CD4-positive, alpha-beta T cell treated with Interleukin-1 beta for 1 hour (primary cell): ENCODE measurements at regions not wholly inside any gene's neighbourhood (a gene's known extent, or its start where the extent isn't known, plus 50 kb on each side); places are given as distances from the start of the nearest gene placed in this dataset.
"Not testable (repeated sequence)": the region's sequence is repeated elsewhere in the genome, so short reads cannot be mapped to it uniquely, and the experiment has no call there.

Experiments used
- DNase-seq, 2 donors: peaks; one replicate each; pipeline ENCODE4 v3.0.0-alpha.2; 2020 to 2022

DNA sequence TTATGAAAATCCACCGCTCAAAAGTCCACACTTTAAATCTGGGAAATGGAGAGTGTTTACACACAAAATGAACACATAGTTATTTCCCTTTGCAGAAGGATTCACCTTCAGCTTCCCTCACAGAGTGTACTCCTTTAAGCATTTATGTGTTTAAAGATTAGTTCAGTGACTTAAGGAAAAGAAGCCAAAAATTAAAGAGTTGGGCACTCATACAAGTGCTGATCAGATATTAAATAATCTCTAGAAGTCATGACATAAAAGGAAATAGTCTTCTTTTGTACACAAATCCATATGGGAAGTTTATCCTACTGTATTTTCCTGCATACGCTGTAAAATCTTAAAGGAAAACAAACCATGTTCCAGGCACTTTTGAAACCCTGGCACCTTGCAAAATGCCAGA lies 174.2 kb downstream of the LNPK start:
- no peak for DNase-seq

GRCh38 chr2:175824243-175824642 lies 177.8 kb downstream of the LNPK start:
- DNase-seq = no peak

- no peak for DNase-seq
These were observed 178.4 kb downstream of the LNPK start for GRCh38 chr2:175823707-175824073.

DNA sequence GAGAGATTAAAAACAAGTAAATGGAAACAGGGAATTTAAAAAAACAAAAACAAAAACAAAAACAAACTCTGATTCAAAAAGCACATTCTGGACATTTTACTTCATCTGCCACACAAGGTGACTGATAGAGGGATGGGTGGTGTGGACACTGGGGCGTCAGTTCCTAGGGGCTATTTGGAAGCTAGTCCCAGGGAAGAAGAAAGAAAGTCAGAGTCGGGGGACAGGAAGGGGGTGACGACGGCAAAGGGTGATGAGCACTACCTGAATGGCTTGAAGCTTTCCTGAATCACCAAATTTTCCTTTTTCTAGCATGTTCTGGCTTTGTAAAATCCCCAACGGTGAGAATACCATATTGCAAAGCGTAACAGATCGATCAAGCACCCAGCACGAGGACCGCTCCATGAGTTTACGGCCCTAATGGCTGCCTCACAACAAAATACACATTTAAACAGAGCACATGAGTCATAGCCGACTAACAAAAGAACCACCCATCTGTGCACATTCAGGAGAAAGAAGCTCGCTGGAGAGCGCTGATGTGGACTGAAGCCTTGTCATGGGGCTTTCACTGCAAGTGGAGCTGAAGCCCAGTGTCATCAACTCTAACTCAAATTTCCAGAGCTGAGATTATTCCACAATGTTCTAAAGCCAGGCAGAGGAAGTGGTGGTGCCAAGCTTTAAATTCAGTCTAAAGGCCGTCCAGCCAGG lies 178.9 kb downstream of the LNPK start:
- DNase-seq = no peak

DNA sequence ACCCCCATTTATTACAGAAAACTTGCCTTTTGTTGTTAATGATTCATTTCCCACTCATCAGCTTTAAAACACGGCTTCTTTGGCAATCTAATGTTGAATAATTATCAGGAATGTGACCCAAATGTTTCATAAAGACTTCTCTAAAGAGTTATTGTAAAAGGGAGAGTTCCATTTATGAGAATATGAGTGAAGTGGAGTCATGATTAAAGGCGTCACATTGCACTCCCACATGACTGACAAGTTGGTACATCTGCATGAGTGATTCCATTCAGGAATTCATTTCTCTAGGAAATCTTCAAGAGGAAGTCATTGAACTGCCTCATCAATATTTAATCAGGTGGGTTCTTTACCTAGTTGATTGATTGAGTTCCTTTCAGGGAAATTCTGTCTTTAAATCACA lies 184.8 kb downstream of the LNPK start:
- no peak for DNase-seq

DNA sequence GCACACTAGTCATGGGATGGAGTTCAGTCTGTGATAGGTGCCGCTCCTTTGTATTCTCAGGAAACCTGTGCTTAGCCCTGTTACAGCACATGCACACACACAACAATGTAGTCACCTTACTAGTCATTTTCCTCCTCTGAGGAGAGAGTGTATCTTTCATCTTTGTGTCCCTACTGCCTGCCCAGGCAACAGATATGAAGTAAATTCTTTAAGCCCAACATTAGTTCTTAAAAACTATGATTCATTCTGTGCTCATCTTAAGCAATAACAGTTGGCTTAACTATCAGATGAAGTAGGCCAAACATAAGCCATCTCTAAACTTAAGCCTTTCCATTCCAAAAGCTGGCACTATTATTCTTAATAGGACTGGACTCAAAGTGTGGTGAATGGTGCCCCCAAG lies 186.5 kb downstream of the LNPK start:
- DNase-seq = no peak

- DNase-seq = no peak
These were observed 190.1 kb downstream of the LNPK start for GRCh38 chr2:175811971-175812370.

DNA sequence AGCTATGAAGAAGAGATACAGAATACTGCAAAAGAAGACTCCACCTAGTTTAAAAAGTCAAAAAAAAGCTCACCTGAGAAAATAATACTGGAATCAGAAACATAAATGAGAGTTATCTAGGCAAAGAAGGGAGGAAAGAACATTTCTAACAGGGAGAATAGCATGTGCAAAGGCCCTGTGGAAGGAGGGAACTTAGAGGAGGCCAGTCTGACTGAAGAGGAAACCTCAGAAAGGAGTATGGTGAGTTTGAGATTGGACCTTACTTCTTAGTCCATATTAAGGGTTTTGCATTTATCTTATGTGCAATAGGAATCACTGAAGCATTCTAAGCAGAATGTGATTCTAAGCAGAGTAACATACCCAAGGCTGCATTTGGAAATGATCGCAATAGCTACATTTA lies 193.2 kb downstream of the LNPK start:
- no peak for DNase-seq

GRCh38 chr2:175808078-175808477 lies 194.0 kb downstream of the LNPK start:
- no peak for DNase-seq

DNA sequence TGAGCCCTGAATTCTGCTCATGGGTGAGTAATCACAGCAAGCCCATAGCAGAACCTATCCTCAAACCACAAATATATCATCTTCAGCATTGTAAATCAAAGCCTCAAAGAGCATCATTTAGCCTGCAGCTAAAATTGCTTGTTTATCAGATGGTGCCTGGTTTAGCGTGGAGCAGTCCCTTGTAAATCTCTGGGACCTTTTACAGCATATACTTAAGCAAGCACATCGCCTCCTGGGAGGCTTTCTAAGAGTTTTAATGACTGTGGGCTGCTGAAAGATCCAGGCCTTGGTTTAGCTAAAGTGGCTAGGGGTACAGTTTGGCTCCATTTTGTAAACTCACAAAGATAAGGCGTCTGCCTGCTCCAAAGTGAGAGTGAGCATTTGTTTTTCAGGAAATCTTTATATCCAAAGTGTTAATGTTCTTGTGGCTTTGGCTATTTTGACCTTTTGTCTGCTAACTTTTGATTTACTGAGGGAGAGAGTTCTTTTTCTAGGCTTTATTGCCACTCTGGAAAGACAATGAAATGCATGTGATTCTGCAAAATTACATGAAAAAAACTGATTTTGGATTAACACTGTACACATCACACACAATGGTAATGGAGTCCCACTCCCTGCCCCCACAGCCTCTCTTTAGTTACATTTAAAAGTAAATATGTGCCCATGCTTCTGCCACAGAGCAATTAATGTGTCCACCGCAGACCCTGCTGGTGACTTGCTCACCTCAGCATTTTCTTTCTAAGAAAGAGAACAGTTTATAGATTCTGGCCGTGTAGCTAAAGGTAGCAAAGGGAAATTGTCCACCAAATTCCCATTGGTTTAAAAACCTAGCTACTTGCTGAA lies 194.8 kb downstream of the LNPK start:
- no peak for DNase-seq

- no peak for DNase-seq
These were observed 195.5 kb downstream of the LNPK start for GRCh38 chr2:175806570-175806969.

- DNase-seq = no peak
These were observed 196.0 kb downstream of the LNPK start for GRCh38 chr2:175806125-175806490.

DNA sequence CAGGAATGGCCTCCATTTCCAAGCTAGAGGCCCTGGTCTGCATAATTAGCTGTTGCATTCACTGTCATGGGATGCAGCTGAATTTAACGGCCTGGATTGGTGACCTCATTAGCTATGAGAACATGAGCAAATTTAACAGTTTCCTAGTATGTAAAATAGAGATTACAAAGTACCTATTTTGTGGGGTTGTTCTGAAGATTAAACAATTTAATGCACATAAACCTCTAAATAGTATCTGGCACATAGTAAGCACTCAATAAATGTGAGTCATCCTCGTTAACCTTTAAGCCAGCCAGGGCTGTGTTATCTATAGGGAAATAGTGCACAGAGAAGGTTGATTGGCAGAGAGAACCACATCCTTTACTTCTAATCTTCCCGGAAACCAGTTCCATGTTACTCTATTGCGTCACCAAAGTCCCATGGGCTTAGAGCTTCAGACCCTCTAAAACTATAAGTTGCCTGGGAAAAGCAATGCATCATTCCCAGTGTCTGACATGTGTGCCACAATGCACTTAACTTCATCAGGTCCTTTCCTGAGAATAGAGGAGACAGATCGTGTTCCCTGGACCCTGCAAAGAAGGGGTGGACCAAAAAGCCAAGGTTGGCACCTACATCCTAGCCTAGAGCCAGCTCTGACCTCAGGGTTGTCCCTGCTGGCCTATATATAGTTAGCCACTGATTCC lies 196.5 kb downstream of the LNPK start:
- DNase-seq = no peak

DNA sequence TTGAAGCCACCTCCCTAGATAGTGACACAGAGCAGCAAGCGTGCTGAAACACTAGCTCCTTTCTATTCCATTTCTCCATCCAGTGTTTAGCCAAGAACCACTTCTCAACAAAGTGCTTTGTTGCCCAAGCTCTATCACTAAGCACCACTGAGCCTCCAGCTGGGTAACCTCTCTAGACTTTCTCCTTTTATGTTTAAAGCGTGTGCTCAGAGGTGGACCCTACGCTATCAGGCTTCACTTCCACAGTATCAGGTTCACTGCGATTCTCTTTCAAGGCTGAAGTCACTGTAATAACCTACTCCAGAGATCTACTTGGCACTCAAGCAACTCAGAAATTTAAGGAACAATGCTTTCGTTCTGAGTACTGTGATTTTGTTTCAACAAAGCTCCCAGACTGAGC lies 197.9 kb downstream of the LNPK start:
- no peak for DNase-seq

DNA sequence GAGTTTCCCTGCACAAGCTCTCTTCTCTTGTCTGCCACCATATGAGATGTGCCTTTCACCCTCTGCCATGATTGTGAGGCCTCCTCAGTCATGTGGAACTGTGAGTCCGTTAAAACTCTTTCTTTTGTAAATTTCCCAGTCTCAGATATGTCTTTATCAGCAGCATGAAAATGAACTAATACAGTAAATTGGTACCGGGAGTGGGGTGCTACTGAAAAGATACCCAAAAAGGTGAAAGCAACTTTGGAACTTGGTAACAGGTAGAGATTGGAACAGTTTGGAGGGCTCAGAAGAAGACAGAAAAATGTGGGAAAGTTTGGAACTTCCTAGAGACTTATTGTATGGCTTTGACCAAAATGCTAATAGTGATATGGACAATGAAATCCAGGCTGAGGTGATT lies 205.6 kb downstream of the LNPK start:
- not testable (repeated sequence) for DNase-seq

- DNase-seq = no peak
These were observed 208.4 kb downstream of the LNPK start for GRCh38 chr2:175793648-175794047.

- no peak for DNase-seq
These were observed 209.2 kb downstream of the LNPK start for GRCh38 chr2:175792881-175793280.

DNA sequence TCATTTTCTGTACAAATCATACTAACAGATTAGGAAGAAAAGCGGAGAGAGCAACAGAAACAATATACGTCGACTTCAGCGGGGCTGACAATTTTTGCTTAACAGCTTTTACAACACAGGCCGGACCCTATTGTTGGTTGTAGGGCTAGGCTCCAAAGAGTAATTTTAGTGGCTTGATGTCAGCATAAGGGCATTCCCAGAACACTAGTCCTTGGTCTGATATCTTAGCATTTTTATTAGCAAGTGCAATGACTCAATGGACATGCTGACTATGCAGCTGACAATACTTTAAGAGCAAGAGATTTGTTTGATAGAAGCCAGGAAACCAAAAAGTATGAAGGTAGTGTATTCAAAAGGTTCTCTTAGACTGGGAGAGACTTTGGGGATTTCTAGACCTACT lies 209.9 kb downstream of the LNPK start:
- DNase-seq = no peak

- DNase-seq = no peak
These were observed 215.5 kb downstream of the LNPK start for GRCh38 chr2:175786471-175787124.

- not testable (repeated sequence) for DNase-seq
These were observed 224.7 kb downstream of the LNPK start for GRCh38 chr2:175777337-175777736.

- DNase-seq = no peak
These were observed 232.9 kb downstream of the LNPK start for GRCh38 chr2:175769200-175769599.

DNA sequence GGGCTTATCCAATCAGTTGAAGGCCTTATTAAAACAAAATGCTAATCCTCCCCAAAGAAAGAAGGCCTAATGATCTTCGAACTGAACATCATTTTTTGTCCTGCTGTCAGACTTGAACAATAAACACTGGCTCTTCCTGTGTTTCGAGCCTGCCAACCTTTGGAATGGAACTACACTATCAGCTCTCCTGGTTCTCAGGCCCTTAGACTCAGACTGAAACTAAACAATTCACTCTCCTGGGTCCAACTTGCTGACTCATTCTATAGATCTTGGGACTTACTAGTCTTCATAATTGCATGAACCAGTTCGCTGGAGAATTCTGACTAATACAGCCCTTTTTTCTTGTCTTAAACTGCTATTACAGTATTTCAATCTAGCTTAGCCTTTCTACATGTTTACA lies 235.2 kb downstream of the LNPK start:
- DNase-seq = no peak

GRCh38 chr2:175755656-175756386 lies 246.2 kb downstream of the LNPK start:
- DNase-seq = no peak
